Limb (tissue), 2 donors: ENCODE measurements at regions not wholly inside any gene's neighbourhood (a gene's known extent, or its start where the extent isn't known, plus 50 kb on each side); places are given as distances from the start of the nearest gene placed in this dataset.
"Not testable (repeated sequence)": the region's sequence is repeated elsewhere in the genome, so short reads cannot be mapped to it uniquely, and the experiment has no call there.

Experiments
- DNase-seq, 2 donors: peaks; one replicate each; pipeline ENCODE4 v3.0.0-alpha.2; 2016; ENCODE audit errors: extremely low spot score in 2 of 2

DNA sequence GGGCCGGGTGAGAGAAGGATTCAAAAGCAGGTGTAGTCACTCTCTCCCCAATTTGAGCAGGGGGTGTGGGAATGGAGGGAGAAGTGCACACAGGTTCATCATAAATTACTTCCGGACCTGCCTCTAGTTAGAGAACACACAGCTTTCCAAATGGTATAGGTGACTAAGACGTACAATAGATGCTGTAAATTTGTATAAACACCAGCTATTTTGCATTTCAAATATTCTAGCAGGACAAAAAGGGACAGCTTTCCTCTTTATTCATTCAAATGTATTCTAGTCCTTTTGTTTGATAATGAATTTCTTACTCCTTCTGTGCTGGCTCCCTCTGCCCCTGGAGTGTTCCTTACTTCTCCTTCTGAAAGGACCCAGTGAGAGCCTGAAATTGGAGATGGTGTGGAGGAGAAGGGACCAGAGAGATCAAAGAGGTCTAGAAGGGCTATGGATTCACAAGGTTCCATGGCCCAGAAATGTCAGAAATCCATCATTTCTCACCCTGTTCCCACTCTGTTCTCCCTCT lies 53.2 kb upstream of the SH3BP4 start:
- no peak for DNase-seq

DNA sequence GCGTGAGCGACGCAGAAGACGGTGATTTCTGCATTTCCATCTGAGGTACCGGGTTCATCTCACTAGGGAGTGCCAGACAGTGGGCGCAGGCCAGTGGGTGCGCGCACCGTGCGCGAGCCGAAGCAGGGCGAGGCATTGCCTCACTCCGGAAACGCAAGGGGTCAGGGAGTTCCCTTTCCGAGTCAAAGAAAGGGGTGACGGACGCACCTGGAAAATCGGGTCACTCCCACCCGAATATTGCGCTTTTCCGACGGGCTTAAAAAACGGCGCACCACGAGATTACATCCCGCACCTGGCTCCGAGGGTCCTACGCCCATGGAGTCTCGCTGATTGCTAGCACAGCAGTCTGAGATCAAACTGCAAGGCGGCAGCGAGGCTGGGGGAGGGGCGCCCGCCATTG lies 63.4 kb upstream of the SH3BP4 start:
- not testable (repeated sequence) for DNase-seq

DNA sequence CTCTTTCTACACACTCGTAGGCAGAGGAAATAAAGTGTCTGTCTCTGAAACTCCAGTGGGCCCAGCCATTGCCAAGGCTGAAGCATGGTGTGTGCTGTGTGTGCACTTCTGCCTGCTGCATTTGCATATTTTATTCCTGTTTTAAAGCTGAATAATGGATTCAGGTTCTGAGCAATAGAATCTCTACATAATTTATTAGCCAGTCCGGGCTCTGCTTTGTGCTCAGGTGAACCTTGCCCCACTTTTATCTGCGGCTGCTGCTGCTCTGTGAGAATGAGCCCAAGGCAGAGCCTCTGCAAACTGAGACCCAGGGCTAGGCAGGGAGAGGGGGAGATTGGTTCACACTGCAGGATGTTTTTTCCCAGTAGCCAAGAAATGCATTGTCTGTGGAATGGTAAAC lies 64.6 kb upstream of the SH3BP4 start:
- DNase-seq = no peak

DNA sequence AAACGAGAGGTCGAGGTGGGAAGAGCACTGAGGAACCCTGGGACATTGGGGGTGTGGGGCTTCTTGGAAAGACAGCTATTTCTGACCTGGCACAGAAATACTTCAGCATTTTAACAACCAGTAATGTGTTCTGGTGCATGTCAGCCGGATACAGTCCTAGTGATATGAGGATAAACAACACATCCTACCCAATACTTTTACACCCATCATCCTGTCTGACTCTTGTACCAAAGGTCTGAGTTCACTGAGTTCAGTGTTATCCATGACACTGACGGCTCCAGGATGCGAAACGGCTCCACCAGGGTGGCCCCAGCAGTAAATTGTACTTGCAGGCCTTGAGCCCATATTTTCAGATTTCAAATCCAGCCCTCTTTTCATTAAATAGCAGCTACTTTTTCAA lies 65.9 kb upstream of the SH3BP4 start:
- DNase-seq = no peak

DNA sequence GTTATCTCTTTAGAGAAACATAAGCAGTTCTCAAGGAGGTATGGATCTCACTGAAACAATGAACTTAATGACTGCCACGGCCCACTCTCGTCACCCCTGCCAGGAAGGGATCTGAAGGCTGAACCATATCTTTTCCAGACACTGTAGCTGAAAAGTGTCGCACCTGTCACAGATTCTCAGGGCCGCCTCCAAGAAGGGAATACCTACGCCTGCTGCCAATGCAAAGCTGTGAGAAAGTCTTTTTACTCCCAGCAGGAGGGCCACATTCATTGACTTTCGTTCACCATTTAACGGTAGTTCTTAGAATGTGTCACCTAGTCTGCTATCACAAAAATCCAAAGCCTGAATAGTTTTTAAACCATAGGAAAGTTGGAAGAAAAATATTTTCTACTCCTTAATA lies 66.7 kb upstream of the SH3BP4 start:
- no peak for DNase-seq

DNA sequence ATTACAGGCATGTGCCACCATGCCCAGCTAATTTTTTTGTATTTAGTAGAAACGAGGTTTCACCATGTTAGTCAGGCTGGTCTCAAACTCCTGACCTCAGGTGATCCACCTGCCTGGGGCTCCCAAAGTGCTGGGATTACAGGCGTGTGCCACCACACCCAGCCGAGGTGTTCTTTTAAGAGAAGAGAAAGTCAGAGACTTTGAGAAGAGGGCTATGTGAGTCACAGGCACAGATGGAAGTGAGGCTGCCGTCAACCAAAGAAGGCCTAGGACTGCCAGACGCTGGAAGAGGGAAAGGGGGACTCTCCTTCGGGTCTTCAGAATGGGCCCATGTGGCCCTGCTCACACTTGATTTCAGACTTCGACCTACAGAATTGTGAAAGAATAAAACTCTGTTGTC lies 67.2 kb upstream of the SH3BP4 start:
- DNase-seq = no peak

DNA sequence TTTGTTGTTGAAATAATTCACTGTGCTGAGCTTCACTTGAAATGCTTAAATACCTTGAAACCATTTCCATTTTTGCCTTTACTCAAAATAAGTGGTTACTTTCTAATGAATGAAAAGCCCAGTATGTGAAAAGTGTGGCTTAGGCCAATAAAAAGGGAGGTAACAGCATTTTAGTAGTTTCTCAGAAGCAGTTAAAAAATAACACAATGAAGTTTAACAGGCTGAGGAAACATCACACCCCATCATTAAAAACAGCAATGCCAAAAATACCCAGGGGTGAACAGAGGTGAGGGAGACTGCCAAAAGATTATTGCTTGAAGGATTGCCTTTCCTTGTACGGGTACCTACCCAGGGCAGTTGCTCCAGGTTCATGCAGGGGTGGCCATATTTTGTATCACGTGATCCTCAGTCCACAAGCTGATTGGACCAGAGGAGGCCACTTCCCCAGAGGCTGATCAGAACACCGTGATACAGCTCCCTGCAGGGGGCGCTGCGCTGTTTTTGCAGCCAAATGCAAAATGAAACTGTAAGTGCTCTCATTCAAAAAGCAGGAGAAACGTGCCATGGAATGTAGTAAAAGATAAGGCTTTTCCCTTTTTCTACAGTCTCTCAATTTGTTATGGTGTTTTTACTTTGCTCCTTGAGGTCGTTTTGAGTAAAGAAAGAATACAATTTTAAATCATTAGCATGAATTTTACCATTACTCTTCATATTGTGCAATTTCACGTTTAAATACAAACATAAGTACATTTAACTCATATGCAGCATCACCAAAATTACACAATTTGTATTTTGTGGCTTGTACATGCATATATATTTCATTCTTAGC lies 70.2 kb upstream of the SH3BP4 start:
- DNase-seq = peak; percentile 78 to 81

DNA sequence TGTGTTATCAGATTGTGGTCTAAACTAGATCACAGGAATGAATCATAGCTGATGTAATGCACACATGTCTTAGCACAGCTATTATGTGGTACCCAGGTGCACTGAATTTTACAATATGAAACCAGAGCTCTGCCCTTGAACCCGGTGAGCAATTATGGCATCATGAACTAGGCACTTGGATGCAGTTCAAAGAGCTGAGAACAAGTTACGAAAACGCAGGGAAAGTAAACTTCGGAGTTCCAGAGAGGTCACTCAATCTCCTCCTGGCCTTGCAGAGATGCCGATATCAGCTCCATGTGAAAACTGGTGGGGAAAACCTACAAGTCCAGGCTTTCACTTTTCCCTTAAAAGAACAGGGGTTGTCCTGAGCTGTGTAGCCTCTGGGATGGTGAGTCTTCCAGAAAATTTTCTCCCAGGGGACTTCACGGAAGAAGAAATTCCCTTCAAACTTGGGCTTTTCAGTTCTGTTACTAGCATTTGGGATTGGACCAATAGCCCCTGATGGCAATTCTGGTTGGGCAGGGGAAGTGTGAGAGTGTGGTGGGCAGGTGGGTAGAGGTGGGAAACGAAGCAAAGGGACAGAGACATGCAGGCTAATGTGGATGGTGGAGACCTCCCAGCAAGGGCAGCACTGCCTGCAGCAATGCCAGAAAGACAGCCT lies 71.1 kb upstream of the SH3BP4 start:
- DNase-seq = no peak

DNA sequence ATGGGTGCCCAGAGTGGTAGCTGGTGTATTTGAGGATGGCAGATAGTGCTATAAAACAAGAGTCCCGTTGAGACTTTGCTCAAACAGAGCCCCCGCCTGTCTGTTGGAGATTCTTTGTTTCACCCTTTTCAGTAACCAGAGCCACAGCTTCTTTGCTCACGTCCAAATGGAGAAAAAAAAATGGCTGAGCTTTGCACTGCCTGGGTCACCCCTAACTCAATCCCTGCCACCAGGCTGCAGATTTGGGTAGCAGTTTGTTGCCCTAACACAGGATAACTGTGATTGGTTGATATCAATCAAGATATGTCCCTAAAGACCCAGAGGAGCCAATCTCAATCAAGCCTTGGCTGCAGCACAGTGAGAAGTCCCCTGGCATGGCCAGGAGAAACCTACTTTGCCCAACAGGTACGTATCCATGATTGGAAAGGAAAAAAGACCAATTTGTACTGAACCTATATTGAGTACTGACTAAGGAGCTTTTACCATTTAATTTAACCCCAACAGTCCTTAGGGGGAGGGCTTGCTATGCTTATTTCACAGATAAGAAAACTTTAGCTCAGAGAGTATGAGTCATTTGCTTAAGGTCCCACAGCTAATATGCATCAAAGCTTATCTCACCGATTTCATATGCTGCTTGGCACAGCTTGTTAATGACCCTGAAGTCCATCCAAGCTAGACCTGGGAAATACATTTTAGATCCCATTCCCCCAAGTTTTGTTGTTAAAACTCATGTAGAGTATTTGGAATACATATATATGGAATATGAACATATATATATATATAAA lies 72.0 kb upstream of the SH3BP4 start:
- DNase-seq = no peak

DNA sequence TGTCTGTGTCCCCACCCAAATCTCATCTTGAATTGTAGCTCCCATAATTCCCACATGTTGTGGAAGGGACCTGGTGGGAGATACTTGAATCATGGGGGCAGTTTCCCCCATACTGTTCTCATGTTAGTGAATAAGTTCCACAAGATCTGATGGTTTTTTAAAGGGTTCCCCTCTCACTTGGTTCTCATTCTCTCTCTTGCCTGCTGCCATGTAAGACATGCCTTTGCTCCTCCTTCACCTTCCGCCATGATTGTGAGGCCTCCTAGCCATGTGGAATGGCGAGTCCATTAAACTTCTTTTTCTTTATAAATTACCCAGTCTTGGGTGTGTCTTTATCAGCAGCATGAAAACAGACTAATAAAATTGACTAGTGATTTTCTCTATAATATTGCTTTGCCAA lies 75.2 kb upstream of the SH3BP4 start:
- not testable (repeated sequence) for DNase-seq

DNA sequence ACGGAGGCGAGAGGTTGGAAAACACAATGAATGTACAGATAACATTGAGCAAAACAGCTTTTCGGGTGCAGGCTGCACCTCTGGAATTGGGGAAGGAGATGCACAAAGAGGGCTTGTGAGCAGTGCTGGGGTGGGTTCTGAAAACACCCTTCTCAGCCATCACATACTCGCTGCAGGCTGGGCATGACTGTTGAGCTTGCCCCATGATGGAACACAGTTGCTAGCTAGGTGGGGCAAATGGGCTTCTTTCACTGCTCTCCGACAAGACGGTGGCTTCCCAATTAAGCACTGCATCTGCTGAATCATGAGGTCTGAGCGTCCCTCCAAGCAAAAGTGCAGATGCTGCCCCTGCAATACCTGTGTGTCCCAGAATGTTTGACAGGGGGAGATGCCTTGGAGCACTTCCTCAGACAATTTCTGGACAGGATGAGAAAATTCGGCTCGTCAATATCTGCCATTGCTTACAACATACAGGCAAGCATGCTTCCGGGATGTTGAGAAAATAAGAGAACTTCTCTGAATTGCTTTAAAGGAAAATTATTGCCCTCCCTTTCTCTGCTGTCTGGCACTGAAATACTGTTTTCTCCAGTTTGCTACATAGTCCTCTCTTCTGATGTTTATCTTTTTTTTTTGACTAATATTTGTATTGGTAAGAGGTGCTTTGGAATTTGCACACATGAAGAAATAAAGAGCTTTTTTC lies 77.3 kb upstream of the SH3BP4 start:
- no peak for DNase-seq

DNA sequence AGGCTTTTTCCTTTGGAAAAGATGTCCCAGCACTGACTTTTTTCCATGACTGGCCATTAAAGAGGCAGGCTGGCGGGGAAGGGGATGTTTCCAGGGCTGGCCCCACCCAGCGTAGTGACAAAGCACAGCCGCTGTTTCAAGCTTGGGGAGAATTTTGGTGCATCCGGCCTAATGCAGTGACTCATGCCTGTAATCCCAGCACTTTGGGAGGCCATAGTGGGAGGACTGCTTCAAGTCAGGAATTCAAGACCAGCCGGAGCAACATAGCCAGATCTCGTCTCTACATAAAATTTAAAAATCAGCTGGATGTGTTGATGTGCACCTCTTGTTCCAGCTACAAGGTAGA lies 78.0 kb upstream of the SH3BP4 start:
- DNase-seq = no peak

DNA sequence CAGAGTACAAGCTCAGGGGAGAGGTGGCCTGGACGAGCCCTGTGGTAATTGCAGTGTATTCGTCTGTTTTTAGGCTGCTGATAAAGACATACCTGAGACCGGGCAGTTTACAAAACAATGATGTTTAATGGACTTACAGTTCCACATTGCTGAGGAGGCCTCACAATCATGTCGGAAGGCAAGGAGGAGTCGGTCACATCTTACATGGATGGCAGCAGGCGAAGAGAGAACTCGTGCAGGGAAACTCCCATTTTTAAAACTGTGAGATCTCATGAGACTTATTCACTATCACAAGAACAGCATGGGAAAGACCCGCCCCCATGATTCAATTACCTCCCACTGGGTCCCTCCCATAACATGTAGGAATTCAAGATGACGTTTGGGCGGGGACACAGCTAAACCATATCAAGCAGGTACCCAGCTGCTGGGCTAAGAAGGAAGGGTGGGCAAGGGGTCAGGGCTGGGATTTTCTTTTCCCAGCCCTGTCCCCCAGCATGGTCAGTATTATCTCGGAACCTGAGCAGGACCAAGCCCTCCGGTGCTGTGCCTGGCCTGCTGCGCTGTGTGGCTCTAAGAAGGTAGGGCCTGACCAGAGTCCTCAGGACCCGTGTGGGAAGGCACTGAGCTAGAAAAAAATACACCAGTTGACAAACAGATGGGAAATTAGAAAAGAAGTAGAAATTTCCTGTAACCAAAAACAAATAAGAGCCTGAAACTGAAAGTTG lies 78.6 kb upstream of the SH3BP4 start:
- DNase-seq = no peak

DNA sequence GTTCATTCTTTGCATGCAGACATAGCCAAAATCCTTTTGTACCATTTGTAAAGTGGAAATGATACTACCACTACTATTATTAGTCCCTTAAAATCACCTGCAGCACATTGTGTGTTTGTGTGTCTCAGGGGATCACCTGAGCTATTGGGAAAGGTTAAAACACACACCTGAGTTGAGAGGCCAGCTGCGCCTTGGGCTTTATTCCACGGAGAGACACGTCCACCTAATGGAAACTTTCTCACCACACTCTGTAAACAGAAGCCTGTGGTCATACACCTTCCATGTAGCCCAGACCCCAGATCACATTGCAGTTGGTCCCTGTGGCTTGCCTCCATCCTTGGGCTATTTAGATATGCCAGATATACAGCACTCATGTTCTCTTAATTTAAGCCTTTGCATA lies 81.8 kb upstream of the SH3BP4 start:
- no peak for DNase-seq

DNA sequence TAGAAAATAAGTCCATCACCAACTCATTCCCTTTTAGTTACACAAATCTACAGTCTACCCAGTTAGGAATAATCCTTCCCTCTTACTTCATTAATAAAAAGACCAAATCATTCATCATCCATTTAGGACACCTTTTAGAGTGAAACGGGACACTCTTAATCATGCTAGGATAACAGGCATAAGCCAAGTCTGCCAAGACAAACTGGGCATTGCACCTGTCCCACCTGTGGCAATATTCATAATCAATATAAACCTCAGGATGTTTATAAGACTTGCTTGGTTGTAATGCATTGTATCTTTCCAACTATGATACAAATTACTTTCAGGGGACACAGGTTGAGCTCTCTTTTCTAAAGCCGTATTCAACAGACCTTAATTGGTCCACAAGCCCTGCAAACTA lies 82.7 kb upstream of the SH3BP4 start:
- no peak for DNase-seq

DNA sequence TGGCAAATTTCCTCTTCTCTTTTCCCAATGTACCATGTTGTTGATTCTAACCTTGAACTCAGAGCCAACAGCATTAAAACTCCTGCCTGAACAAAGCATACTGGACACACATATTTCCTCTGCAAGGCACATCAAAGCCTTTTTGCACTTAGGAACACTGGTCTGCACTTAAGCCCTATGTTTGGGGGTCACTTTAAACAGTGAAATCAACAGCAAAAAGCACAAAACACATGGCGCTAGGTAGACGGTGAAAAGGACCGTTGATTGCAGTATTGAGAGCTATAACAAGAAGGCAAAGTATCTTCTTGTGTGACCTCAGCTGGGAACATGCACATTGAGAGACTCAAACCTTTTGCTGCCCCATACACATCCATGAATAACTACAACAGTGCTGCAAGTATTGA lies 83.9 kb upstream of the SH3BP4 start:
- DNase-seq = no peak

DNA sequence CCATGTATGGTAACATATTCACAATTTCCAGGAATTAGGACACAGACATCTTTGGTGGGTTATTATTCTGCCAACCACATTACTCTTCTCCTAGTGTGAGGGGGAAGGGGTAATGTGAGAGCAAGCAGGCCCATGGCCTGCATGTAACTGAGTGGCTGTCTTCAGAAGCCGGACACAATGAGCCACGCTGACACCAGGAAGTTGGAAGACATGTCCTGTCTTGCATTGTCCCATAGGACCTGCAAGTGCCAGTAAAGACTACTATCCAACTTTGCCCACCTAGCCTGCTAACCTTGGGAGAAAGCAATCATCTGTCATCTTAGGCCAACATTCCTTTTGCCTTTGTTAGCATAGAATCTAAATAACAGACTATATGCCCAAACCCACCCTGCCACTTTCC lies 86.2 kb upstream of the SH3BP4 start:
- no peak for DNase-seq

DNA sequence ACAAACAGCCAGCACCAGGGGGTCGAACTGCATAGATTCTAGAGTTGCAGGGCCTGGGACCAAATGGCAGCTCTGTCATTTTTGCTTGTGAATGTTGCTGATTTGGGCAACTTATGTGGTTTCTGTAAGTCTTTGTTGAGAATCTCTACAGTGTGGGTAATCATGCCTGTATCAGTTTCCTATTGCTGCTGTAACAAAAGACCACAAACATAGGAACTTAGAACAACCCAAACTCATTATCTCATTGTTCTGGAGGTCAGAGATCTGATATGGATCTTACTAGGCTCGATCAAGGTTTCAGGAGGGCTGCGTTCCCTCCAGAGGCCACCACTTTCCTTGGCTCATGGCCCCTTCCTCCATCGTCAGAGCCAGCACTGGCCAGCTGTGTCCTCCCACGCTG lies 86.8 kb upstream of the SH3BP4 start:
- DNase-seq = no peak

DNA sequence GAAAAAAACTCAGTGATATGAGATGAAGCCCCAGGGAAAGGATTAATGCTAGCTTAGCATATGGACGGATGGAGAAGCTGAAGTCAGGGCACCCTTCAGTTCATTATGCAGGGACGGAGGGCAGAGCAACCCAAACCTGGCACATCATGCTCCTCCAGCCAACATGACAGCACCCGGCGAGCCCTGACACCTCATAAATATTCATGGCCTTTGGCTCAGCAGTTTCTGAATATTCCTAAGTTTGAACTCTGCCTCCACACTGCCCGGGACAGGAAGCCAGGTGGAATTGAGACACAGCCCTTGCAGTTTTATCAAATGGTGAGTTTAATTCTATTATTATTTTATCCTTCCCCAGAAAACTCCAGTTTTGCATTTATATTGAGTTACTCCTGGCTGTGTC lies 87.3 kb upstream of the SH3BP4 start:
- no peak for DNase-seq

DNA sequence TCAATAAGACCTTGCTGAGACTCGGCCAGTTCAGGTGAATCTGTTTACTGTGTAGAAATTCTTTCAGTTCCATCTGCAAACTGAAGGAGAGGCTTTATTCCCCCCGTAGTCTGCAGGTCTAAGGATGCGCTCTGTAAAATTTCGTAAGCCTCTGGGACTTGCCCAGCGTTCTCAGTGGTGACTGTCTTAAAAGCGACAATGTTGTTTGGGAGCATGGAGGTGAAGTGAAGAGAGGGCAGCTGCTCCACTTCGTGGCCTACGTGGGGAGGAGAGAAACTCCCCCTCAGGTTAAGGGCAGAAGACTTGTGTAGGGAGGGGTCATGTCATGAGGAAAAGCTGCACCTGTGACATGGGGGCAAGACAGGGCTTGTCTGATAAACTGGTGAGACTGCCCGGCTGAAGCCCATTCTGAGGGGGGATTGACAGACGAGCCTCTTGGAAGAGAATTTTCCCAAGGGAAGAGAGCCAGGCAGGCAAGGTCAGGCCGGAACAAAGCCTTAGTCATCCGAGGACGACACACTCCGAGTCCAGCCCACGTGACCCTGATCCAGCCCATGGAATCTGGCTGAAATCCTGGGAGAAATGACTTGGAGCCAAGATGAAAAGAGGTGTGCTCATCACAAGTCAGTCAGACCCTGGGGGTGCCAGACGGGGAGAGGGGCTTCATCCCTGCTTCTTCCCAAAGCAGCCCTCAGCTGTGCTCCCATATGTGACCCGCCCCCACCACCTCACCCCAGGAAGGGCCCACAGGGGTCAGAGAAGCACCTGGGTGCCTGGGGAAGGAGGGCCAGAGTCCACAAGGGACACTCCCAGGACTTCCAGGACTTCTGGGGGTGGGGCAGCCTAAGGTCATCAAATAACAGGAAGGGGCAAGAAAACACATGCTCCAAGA lies 88.5 kb upstream of the SH3BP4 start:
- DNase-seq = no peak
